GM12872 (cell line): ENCODE measurements at regions not wholly inside any gene's neighbourhood (a gene's known extent, or its start where the extent isn't known, plus 50 kb on each side); places are given as distances from the start of the nearest gene placed in this dataset.

ENCODE experiments used
- TF ChIP-seq, protein P1 (sequence below): IDR thresholded peaks from 3 replicates; pipeline ENCODE4 v1.5.1; 2011; ENCODE audit warnings: low read depth, mild to moderate bottlenecking, low read length, moderate library complexity; ENCODE audit not compliant: insufficient read depth

DNA sequence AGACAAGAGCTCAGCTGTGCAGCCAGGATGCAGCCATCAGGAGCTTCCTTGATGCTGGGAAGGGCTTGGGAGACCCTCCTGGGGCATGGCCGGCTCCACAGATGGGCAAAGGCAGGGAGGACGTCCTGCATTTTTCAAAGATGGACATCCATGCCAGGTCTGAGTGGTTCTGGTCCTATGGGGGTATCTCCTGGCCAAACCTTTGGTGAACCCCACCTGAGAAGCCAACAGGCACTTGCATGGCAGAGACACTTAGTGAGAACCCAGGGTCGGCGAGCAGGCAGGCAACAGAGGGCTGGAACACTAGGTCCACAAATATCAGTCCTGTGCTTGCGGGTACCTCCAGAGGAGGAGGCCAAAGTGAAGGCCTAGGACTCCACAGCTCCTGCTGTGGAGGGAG, 70.0 kb downstream of the KCTD15 start:
- TF ChIP-seq, protein P1, sequence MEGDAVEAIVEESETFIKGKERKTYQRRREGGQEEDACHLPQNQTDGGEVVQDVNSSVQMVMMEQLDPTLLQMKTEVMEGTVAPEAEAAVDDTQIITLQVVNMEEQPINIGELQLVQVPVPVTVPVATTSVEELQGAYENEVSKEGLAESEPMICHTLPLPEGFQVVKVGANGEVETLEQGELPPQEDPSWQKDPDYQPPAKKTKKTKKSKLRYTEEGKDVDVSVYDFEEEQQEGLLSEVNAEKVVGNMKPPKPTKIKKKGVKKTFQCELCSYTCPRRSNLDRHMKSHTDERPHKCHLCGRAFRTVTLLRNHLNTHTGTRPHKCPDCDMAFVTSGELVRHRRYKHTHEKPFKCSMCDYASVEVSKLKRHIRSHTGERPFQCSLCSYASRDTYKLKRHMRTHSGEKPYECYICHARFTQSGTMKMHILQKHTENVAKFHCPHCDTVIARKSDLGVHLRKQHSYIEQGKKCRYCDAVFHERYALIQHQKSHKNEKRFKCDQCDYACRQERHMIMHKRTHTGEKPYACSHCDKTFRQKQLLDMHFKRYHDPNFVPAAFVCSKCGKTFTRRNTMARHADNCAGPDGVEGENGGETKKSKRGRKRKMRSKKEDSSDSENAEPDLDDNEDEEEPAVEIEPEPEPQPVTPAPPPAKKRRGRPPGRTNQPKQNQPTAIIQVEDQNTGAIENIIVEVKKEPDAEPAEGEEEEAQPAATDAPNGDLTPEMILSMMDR = no peak

GRCh38 chr19:33868076-33868735, 71.5 kb downstream of the KCTD15 start:
- TF ChIP-seq, protein P1 = no peak

DNA sequence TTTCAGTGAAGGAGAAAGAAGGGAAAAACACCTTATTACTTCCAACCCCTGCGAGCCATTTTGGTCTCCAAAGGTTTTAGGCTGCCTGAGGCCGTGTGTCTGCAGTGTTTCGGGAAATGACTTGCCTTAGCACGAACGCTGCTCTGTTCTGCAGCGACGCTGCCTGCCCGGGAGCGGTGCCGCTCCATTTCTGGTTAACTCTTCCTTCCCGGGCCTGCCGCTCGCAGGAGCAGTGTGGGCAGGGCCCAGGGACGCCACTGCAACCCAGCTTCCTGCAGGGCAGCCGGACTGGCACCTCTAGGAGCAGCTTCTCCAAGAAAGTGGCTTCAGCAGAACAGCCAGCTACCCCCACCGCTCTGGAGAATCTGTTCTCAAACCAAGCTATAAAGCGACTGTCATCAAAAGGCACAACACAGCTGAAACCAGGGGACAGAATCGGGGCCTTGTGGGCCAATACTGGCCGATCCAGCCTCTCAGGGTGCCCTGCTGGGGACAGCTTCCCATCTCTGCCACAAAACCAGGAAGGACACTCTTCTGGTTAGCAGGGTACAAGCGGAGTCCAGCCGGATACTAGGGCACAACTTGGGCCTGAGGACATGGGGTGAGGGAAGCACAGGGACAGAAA, 72.2 kb downstream of the KCTD15 start:
- TF ChIP-seq, protein P1 = no peak

GRCh38 chr19:33871605-33872004, 74.9 kb downstream of the KCTD15 start:
- TF ChIP-seq, protein P1 = no peak

DNA sequence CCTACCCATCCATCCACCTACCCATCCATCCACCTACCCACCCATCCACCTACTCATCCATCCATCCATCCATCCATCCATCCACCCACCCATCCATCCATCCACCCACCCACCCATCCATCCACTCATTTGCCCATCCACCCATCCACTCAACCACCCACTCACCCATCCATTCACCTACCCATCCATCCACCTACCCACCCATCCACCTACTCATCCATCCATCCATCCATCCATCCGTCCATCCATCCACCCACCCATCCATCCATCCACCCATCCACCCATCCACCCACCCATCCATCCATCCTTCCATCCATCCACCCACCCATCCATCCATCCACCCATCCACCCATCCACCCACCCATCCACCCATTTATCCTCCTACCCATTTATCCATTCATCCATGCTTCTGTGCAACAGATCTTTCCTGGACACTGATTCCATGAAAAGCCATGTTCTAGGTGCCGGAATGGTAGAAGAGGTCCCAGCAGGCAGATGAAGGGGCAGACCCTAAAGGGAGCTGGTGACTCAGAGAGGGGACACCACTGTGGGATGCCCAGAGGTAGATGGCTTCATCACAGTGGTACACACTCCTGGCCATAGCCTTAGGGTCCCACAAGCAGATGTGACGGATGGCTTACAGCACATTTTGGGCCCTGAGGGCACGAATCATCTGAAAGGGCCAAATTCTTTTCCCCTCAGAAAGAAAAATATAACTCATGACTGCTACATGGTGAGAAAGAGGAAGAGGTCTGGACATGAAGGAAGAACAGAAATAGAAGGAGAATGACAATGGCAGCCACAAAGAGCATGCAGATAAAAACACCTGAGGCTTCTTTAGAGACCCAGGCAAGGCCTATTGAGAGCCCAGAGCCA, 76.0 kb downstream of the KCTD15 start:
- TF ChIP-seq, protein P1 = no peak

GRCh38 chr19:33875071-33875470, 78.4 kb downstream of the KCTD15 start:
- TF ChIP-seq, protein P1 = no peak

GRCh38 chr19:33876192-33876591, 79.5 kb downstream of the KCTD15 start:
- TF ChIP-seq, protein P1 = no peak
